ENCODE measurements at regions not wholly inside any gene's neighbourhood (a gene's known extent, or its start where the extent isn't known, plus 50 kb on each side); places are given as distances from the start of the nearest gene placed in this dataset.
"Not testable (repeated sequence)": the region's sequence is repeated elsewhere in the genome, so short reads cannot be mapped to it uniquely, and the experiment has no call there.

- DNase-seq (ENCODE audit: low spot score) = no peak
These were observed 574.4 kb upstream of the SOX9 start for GRCh38 chr17:71546419-71546818.

DNA sequence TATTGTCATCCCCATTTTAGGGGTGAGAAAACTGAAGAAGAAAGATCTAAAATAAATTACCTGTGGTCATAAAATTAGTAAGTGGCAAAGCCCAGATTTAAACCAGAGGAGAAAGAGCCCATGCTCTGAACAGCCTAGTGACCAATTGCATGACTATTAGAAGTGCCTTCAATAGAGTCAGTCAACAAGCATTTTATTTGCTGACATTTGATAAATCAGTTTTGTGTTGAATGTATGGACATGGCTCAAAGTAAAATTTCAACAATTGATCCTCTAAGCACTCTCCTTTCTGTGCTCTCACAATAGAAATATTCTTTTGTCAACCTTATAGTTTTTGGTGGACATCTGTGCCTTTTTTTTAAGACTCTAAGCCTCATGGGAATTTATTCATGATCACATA, 572.9 kb upstream of the SOX9 start:
- no peak for DNase-seq (ENCODE audit: low spot score)

- no peak for DNase-seq (ENCODE audit: low spot score)
These were observed 572.2 kb upstream of the SOX9 start for GRCh38 chr17:71548540-71549190.

DNA sequence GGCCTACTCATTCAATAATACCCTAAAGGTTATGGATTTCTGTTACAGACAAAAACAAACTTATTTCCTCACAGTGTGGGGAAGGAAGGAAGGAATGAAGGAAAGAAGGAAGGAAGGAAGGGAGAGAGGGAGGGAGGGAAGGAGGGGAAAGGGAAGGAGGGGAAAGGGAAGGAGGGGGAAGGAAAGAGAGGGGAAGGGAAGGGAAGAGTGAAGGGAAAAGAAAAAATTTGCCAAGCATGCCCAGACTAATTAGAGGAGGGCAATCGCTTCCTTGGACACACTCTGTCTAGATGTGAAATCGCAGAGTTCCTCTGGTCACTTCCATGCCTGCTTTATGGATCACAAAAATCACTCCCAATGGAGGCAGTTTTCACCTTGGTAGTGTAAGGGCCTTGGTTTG, 570.1 kb upstream of the SOX9 start:
- no peak for DNase-seq (ENCODE audit: low spot score)

GRCh38 chr17:71553381-71553780, 567.4 kb upstream of the SOX9 start:
- DNase-seq (ENCODE audit: low spot score) = no peak

DNA sequence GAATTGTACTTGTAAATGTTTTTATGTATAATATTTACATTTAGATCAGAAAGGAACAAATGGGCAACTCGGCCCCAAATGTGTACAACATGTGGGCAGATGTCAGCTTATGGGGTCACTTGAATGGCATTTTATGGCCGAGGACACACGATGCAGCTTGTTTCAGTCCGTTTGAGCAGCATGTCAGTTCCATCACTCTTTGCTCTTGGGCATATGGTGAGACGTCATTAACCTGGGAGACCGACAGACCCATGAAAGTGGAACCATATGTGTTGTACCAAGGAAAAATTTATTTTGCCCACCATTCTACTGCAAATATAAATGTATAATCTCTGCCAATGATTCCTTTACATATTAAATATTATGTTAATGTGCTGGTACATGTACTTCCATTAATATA, 561.9 kb upstream of the SOX9 start:
- DNase-seq (ENCODE audit: low spot score) = no peak

- DNase-seq (ENCODE audit: low spot score) = no peak
These were observed 548.5 kb upstream of the SOX9 start for GRCh38 chr17:71572343-71572742.

GRCh38 chr17:71578446-71578845, 542.4 kb upstream of the SOX9 start:
- DNase-seq (ENCODE audit: low spot score) = no peak

DNA sequence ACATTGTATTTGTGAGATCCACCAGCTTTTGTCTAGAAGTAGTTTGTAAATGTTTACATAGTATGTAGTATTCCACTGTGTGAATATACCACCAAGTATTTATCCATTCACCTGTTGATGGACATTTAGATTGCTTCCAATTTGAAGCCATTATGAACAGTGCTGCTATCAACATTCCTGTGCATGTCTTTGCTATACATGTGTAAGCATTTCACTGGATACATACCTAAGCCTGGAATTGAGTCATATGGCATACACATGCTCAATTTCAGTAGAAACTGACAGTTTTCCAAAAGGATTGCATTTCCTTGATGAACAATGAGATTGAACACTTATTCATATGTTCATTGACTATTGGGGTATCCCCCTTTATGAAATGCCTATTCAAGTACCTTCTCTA, 540.6 kb upstream of the SOX9 start:
- DNase-seq (ENCODE audit: low spot score) = no peak

GRCh38 chr17:71585540-71585939, 535.3 kb upstream of the SOX9 start:
- no peak for DNase-seq (ENCODE audit: low spot score)

GRCh38 chr17:71592431-71592830, 528.4 kb upstream of the SOX9 start:
- DNase-seq (ENCODE audit: low spot score) = no peak

- no peak for DNase-seq (ENCODE audit: low spot score)
These were observed 527.7 kb upstream of the SOX9 start for GRCh38 chr17:71593078-71593477.

DNA sequence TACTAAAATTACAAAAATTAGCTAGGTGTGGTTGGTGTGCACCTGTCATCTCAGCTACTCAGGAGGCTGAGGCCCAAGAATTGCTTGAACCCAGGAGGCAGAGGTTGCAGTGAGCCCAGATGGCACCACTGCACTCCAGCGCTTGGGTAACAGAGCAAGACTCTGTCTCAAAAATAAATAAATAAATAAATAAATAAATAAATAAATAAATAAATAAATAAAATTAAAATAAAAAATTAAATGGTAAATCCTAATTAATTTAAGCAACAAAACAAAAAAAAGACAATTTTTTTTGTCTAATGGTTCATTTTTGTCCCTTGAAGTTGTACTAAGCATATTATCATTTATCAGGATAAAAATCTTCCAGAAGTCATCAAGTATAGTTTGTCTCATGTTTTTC, 521.2 kb upstream of the SOX9 start:
- not testable (repeated sequence) for DNase-seq (ENCODE audit: low spot score)

GRCh38 chr17:71600137-71600789, 520.6 kb upstream of the SOX9 start:
- DNase-seq (ENCODE audit: low spot score) = no peak

DNA sequence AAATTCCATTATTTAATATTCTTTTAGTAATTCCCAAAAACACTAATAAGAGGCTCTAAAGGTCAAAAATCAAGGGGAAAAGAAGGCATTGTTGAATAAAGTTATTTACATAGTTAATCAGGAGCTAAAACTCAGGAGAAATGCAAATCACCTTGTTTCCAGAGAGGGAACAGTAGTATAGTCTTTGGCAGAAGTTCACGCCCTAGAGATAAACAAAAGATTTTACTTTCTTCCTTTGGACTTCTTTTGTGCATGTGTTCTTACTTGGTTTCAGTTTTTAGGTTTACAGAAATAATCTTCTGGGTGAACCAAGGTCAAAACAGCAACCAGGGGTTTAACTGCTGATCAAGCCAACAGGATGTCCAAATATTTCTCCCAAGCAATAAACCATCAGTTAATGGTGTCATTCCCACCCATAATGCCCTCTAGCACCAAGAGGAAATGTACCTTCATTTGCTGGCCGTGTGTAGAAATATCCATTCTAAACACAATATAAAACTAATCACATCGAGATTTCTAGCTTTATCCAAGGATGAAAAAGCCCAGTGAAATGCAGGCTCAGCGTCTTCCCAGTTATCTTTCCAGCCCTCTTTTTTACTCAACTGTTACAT, 518.8 kb upstream of the SOX9 start:
- DNase-seq (ENCODE audit: low spot score) = no peak

DNA sequence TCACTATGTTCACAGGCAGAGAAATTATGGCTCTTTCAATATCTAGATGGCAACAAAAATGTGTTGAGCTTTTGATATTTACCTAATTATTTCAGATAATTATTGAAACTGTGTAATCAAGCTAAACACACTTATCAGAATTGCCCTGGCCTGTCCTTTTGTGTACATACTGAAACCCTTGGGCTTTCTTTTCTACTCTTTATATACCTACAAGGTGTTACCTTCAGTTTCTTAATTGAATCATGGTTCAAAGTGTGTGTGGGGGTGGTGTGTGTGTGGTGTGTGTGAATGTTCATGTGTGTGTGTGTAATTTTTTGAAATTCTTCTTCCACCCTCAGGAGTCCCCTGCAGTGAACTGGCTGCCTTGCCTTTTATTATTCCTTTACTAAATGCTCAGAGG, 506.8 kb upstream of the SOX9 start:
- no peak for DNase-seq (ENCODE audit: low spot score)

DNA sequence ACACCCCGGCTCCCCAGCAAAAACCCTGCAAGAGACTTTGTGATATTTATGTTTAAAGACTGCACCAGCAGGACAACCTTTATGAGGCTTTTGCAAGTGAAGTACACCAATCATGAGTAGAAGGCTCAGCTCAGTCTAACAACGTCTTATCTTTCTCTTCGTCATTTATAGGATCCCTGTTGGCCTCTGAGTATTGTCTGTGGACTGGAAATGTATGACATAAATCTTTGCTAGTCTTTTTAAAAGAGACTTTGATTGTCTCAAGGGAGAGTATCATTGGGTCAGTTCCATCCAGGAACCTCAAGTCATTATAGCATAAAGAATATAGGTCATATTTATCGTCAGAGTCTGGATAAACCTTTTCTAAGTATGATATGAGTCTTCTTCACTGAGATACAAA, 505.0 kb upstream of the SOX9 start:
- DNase-seq (ENCODE audit: low spot score) = no peak

DNA sequence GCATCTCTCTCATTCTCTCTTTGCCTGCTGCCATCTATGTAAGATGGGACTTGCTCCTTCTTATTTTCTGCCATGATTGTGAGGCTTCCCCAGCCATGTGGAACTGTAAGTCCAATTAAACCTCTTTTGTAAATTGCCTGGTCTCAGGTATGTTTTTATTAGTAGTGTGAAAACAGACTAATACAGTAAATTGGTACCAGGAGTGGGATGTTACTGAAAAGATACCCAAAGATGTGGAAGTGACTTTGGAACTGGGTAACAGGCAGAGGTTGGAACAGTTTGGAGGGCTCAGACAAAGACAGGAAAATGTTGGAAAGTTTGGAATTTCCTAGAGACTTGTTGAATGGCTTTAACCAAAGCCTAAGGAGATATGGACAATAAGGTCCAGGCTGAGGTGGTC, 503.1 kb upstream of the SOX9 start:
- DNase-seq (ENCODE audit: low spot score) = not testable (repeated sequence)

DNA sequence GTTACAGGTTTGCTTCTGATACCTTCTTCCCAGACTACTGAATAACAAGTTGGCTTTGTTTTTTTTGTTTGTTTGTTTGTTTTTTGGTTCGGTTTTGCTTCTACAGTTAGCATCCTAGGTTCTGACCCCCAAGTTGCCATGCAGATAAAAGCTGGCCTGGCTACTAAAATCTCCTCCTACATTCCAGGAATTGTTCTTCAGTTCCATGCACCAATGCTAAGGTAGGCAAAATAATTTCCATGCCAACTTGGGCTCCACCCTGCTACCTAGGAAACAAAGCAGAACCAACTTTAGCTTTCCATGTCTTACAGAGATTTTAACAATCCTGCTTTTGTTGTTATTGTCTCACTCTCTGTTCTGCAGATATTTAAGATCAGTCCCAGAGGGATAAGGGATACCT, 495.5 kb upstream of the SOX9 start:
- DNase-seq (ENCODE audit: low spot score) = no peak

DNA sequence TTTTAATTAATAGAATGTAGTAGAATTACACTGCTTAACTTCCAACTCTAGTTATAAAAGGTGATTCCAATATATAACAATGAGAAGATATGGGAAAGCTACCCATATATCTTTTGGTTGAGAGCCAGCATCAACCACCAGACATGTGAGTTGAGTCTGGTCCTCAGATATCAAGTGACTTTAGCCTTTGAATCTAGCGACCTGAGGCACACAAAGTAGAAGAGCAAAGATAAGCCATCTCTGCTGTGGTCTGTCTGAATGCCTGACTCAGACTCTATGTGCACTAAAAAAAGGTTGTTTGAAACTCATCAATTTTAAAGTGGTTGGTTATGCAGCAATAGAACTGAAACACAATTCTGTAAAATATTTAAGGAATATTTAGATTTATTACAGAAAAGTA, 492.5 kb upstream of the SOX9 start:
- DNase-seq (ENCODE audit: low spot score) = no peak

- no peak for DNase-seq (ENCODE audit: low spot score)
These were observed 489.3 kb upstream of the SOX9 start for GRCh38 chr17:71631483-71631882.

GRCh38 chr17:71632328-71632727, 488.5 kb upstream of the SOX9 start:
- no peak for DNase-seq (ENCODE audit: low spot score)

- no peak for DNase-seq (ENCODE audit: low spot score)
These were observed 487.4 kb upstream of the SOX9 start for GRCh38 chr17:71633391-71633849.

DNA sequence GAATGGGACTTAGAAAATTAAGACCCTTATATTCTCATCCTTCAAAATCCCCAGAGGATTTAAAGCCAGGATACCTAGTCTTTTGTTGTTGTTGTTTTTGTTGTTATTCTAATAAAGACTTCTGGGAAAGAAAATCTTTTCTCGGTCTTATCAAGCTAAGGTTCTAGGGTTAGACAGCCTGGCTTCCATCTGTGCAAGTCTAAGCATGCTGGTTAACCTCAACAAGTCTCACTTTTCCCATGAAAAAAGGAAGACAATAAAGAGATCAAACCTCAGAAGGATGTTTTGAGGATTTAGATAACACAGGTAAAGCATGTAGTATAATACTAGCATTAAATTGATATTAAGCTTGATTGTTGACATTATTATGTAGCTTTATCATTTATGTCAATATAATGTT, 486.4 kb upstream of the SOX9 start:
- no peak for DNase-seq (ENCODE audit: low spot score)

Data from putamen (tissue), 1 donor.